Left ventricle myocardium inferior (tissue), 1 donor: ENCODE measurements at regions not wholly inside any gene's neighbourhood (a gene's known extent, or its start where the extent isn't known, plus 50 kb on each side); places are given as distances from the start of the nearest gene placed in this dataset.
A peak's percentile ranks its signal among the peaks of the same experiment; 100 is the strongest.
"Not testable (repeated sequence)": the region's sequence is repeated elsewhere in the genome, so short reads cannot be mapped to it uniquely, and the experiment has no call there.

Source experiments
- DNase-seq: peaks from one replicate; pipeline ENCODE4 v3.0.0-alpha.2; 2020
- H3K27ac ChIP-seq: fragments of 200-600 bp; replicated peaks from 2 replicates; pipeline ENCODE4 v1.8.0; 2021
- H3K27me3 ChIP-seq: fragments of 200-600 bp; 2 replicates; pipeline ENCODE4 v1.8.0; 2021; ENCODE audit warnings: low read depth
- H3K36me3 ChIP-seq: fragments of 200-600 bp; 2 replicates; pipeline ENCODE4 v1.8.0; 2021
- H3K4me1 ChIP-seq: fragments of 200-600 bp; 2 replicates; pipeline ENCODE4 v1.8.0; 2021
- H3K4me3 ChIP-seq: fragments of 200-600 bp; 2 replicates; pipeline ENCODE4 v1.8.0; 2021; ENCODE audit warnings: mild to moderate bottlenecking, moderate library complexity
- H3K9me3 ChIP-seq: fragments of 200-600 bp; replicated peaks from 2 replicates; pipeline ENCODE4 v1.8.0; 2021
- CTCF ChIP-seq: fragments of 200-600 bp; IDR thresholded peaks from 2 replicates; pipeline ENCODE4 v1.8.0; 2021; ENCODE audit warnings: antibody characterized with exemption, mild to moderate bottlenecking, borderline replicate concordance
- intact Hi-C: fragments of 100-400 bp; cut with micrococcal nuclease; formaldehyde crosslinking; loops from one replicate; pipeline ENCODE4 v1.11.0; 2022
- donor health status: DM: no; HTN: yes; CAD: no; lungs with severe emphysema.

GRCh38 chr12:12004524-12004923 lies 66.2 kb upstream of the BCL2L14 start:
- DNase-seq: no peak
- intact Hi-C loops: no loop called here
- no peaks in the 10 kb centered on the region for H3K36me3 ChIP-seq
- H3K27me3 ChIP-seq: no peaks in the 10 kb centered on the region
- TF ChIP-seq CTCF: no peak
- no peak overlapping the region for H3K4me3 ChIP-seq
- H3K27ac ChIP-seq: no peak overlapping the region
- H3K9me3 ChIP-seq: no peaks in the 10 kb centered on the region
- no peaks in the 10 kb centered on the region for H3K4me1 ChIP-seq

- intact Hi-C loops: no loop called here
- Histone ChIP-seq H3K4me3 (no peak overlapping the region), H3K4me1 (no peaks in the 10 kb centered on the region), H3K9me3 (no peaks in the 10 kb centered on the region), H3K36me3 (no peaks in the 10 kb centered on the region), H3K27me3 (no peaks in the 10 kb centered on the region), H3K27ac (no peak overlapping the region)
- TF ChIP-seq CTCF: no peak
- no peak for DNase-seq
Measured at GRCh38 chr12:12007001-12007712, 63.6 kb upstream of the BCL2L14 start.

GRCh38 chr12:12007713-12008231 lies 63.0 kb upstream of the BCL2L14 start:
- Histone ChIP-seq H3K27ac (no peak overlapping the region), H3K27me3 (no peaks in the 10 kb centered on the region), H3K36me3 (no peaks in the 10 kb centered on the region), H3K4me3 (no peak overlapping the region), H3K9me3 (no peaks in the 10 kb centered on the region), H3K4me1 (no peaks in the 10 kb centered on the region)
- no peak for TF ChIP-seq CTCF
- DNase-seq: no peak
- intact Hi-C loops: no loop called here

GRCh38 chr12:12008232-12008850 lies 62.4 kb upstream of the BCL2L14 start:
- no peak overlapping the region for H3K27ac ChIP-seq
- no peaks in the 10 kb centered on the region for H3K4me1 ChIP-seq
- H3K27me3 ChIP-seq: no peaks in the 10 kb centered on the region
- no peak for TF ChIP-seq CTCF
- intact Hi-C loops: no loop called here
- DNase-seq: no peak
- H3K4me3 ChIP-seq: no peak overlapping the region
- no peaks in the 10 kb centered on the region for H3K36me3 ChIP-seq
- no peaks in the 10 kb centered on the region for H3K9me3 ChIP-seq

GRCh38 chr12:12008931-12009611 lies 61.7 kb upstream of the BCL2L14 start:
- TF ChIP-seq CTCF: no peak
- no peaks in the 10 kb centered on the region for H3K36me3 ChIP-seq
- DNase-seq: no peak
- H3K9me3 ChIP-seq: no peaks in the 10 kb centered on the region
- H3K4me3 ChIP-seq: no peak overlapping the region
- H3K27me3 ChIP-seq: no peaks in the 10 kb centered on the region
- intact Hi-C loops: no loop called here
- H3K4me1 ChIP-seq: no peaks in the 10 kb centered on the region
- H3K27ac ChIP-seq: no peak overlapping the region

GRCh38 chr12:12009749-12010276 lies 60.9 kb upstream of the BCL2L14 start:
- H3K4me1 ChIP-seq, H3K27me3 ChIP-seq, H3K27ac ChIP-seq, H3K9me3 ChIP-seq, intact Hi-C loops, H3K36me3 ChIP-seq, DNase-seq: not testable (repeated sequence)
- peak overlapping the region; percentile 44 for H3K4me3 ChIP-seq
